CD14-positive monocyte (primary cell): ENCODE measurements at regions not wholly inside any gene's neighbourhood (a gene's known extent, or its start where the extent isn't known, plus 50 kb on each side); places are given as distances from the start of the nearest gene placed in this dataset.

Experiments
- DNase-seq, 3 donors: peaks; one replicate each; pipeline ENCODE4 v3.0.0-alpha.2; 2011 to 2022
- H2AFZ ChIP-seq: 2 replicates; pipeline ENCODE4 v1.6.0; 2012; ENCODE audit warnings: mild to moderate bottlenecking, low read depth, low read length, inconsistent platforms; ENCODE audit not compliant: insufficient read depth, poor library complexity, severe bottlenecking
- H3K27ac ChIP-seq, 2 donors: 1 replicate in 1 of 2; 2 replicates in 1 of 2; pipeline ENCODE4 v1.5.1; 2012 to 2013; ENCODE audit warnings: low read length in 2 of 2, control low read depth in 1 of 2, inconsistent platforms in 1 of 2, low read depth in 1 of 2, mild to moderate bottlenecking in 1 of 2
- H3K27me3 ChIP-seq, 2 donors: one replicate each; pipeline versions ENCODE4 v1.6.0 to v1.6.1; 2011 to 2013; ENCODE audit warnings: low read length in 2 of 2; ENCODE audit not compliant: control insufficient read depth in 2 of 2, insufficient read depth in 2 of 2
- H3K36me3 ChIP-seq, 2 donors: replicated peaks in 1 of 2; 1 replicate in 1 of 2; 2 replicates in 1 of 2; pipeline versions ENCODE4 v1.5.1 to v1.6.1; 2012 to 2013; ENCODE audit warnings: low read length in 2 of 2, control low read depth in 1 of 2, inconsistent platforms in 1 of 2, mild to moderate bottlenecking in 1 of 2; ENCODE audit not compliant: insufficient read depth in 2 of 2, control insufficient read depth in 1 of 2
- H3K4me1 ChIP-seq, 2 donors: 1 replicate in 1 of 2; 2 replicates in 1 of 2; pipeline versions ENCODE4 v1.5.1 to v1.6.1; 2012 to 2013; ENCODE audit warnings: low read length in 2 of 2, control low read depth in 1 of 2, inconsistent platforms in 1 of 2, mild to moderate bottlenecking in 1 of 2, moderate library complexity in 1 of 2; ENCODE audit not compliant: insufficient read depth in 2 of 2, control insufficient read depth in 1 of 2
- H3K4me2 ChIP-seq: replicated peaks from 2 replicates; pipeline ENCODE3; 2012; ENCODE audit warnings: low read length, moderate library complexity, mild to moderate bottlenecking; ENCODE audit not compliant: poor library complexity, severe bottlenecking; ENCODE audit errors: extremely low read depth
- H3K4me3 ChIP-seq, 3 experiments: fragments of 200-600 bp in 1 of 3; sonication (generic) in 1 of 3; replicated peaks in 1 of 3; 1 replicate in 2 of 3; 2 replicates in 1 of 3; pipeline ENCODE4 v1.5.1; 2011 to 2013; ENCODE audit warnings: low read length in 3 of 3, mild to moderate bottlenecking in 3 of 3, control low read depth in 2 of 3, low read depth in 2 of 3, inconsistent platforms in 1 of 3, moderate library complexity in 1 of 3
- H3K79me2 ChIP-seq: 2 replicates; pipeline ENCODE4 v1.6.0; 2012; ENCODE audit warnings: mild to moderate bottlenecking, control low read depth, inconsistent platforms, low read length, moderate library complexity; ENCODE audit not compliant: insufficient read depth
- H3K9ac ChIP-seq: 2 replicates; pipeline ENCODE4 v1.6.0; 2017; ENCODE audit warnings: low read length, mild to moderate bottlenecking; ENCODE audit not compliant: insufficient read depth, poor library complexity, severe bottlenecking
- H3K9me3 ChIP-seq, 2 donors: replicated peaks in 1 of 2; 1 replicate in 1 of 2; 2 replicates in 1 of 2; pipeline versions ENCODE4 v1.5.1 to v1.6.1; 2012 to 2013; ENCODE audit warnings: low read length in 2 of 2, control low read depth in 1 of 2; ENCODE audit not compliant: control insufficient read depth in 1 of 2, insufficient read depth in 1 of 2
- H4K20me1 ChIP-seq: 2 replicates; pipeline ENCODE4 v1.6.0; 2012; ENCODE audit warnings: mild to moderate bottlenecking, low read length, control low read depth, moderate library complexity; ENCODE audit not compliant: insufficient read depth
- H3K27ac Mint-ChIP-seq, 7 donors: one replicate each; pipeline ENCODE4 v1.8.0; 2020; ENCODE audit warnings: mild to moderate bottlenecking in 7 of 7, mixed read lengths in 7 of 7, moderate library complexity in 6 of 7, inconsistent platforms in 2 of 7
- H3K27me3 Mint-ChIP-seq, 3 donors: one replicate each; pipeline ENCODE4 v1.8.0; 2021 to 2022; ENCODE audit warnings: low read depth in 3 of 3, mild to moderate bottlenecking in 3 of 3, mixed read lengths in 3 of 3, moderate library complexity in 3 of 3, inconsistent platforms in 1 of 3
- H3K36me3 Mint-ChIP-seq, 2 donors: one replicate each; pipeline ENCODE4 v1.8.0; 2020; ENCODE audit warnings: mixed read lengths in 2 of 2, inconsistent platforms in 1 of 2, mild to moderate bottlenecking in 1 of 2
- H3K4me1 Mint-ChIP-seq: one replicate; pipeline ENCODE4 v1.8.0; 2020; ENCODE audit warnings: mild to moderate bottlenecking, mixed read lengths
- H3K4me3 Mint-ChIP-seq, 2 donors: one replicate each; pipeline ENCODE4 v1.8.0; 2020; ENCODE audit warnings: mild to moderate bottlenecking in 2 of 2, mixed read lengths in 2 of 2, moderate library complexity in 1 of 2
- H3K9me3 Mint-ChIP-seq, 7 donors: one replicate each; pipeline ENCODE4 v1.8.0; 2020 to 2022; ENCODE audit warnings: mixed read lengths in 7 of 7, mild to moderate bottlenecking in 6 of 7, moderate library complexity in 6 of 7, inconsistent platforms in 2 of 7
- CTCF ChIP-seq: fragments of 200-600 bp; IDR thresholded peaks from one replicate; pipeline ENCODE4 v1.8.0; 2022; ENCODE audit warnings: antibody characterized with exemption, mild to moderate bottlenecking
- WGBS: methylation state at CpG from one replicate; pipeline ENCODE4 v1.1.5; 2013; ENCODE audit warnings: missing lambda C conversion rate; ENCODE audit not compliant: insufficient coverage; 5-methylcytosine and 5-hydroxymethylcytosine counted together
- intact Hi-C, 2 donors: fragments of 100-400 bp; cut with micrococcal nuclease; formaldehyde crosslinking; loops; one replicate each; pipeline versions ENCODE4 v1.15.0 to v1.15.1; 2023

- H3K9me3 Mint-ChIP-seq = peaks cover 0 to 4% (median 0%) of the 10 kb centered on the region in 7 donors
- no peaks in the 10 kb centered on the region for H3K4me1 Mint-ChIP-seq
- peaks cover 0 to 2% (median 1%) of the 10 kb centered on the region in 3 donors for H3K27me3 Mint-ChIP-seq
- no peak overlapping the region for H3K4me2 ChIP-seq
- H3K36me3 ChIP-seq = no peaks in the 10 kb centered on the region
- H3K27ac Mint-ChIP-seq = no peak overlapping the region
- no peaks in the 10 kb centered on the region for H3K36me3 Mint-ChIP-seq
- H3K9me3 ChIP-seq = no peaks in the 10 kb centered on the region
- no peak overlapping the region for H3K9ac ChIP-seq
- no peaks in the 10 kb centered on the region for H4K20me1 ChIP-seq
- H3K4me1 ChIP-seq = no peaks in the 10 kb centered on the region
- TF ChIP-seq CTCF = no peak
- no peak overlapping the region for H3K27ac ChIP-seq
- no peak overlapping the region for H3K4me3 Mint-ChIP-seq
- DNase-seq = no peak
- H3K79me2 ChIP-seq = no peaks in the 10 kb centered on the region
- H2AFZ ChIP-seq = no peak overlapping the region
- 91% methylated on average over 4 of the region's 4 CpGs for WGBS
- H3K4me3 ChIP-seq = no peak overlapping the region
- intact Hi-C loops = no loop called here
- no peaks in the 10 kb centered on the region for H3K27me3 ChIP-seq
These were observed 61.9 kb upstream of the ELOVL6 start for GRCh38 chr4:110260299-110260698.

- H4K20me1 ChIP-seq = no peaks in the 10 kb centered on the region
- H2AFZ ChIP-seq = no peak overlapping the region
- H3K4me1 ChIP-seq = no peaks in the 10 kb centered on the region
- Mint-ChIP-seq H3K27ac (no peak overlapping the region), H3K27me3 (peaks cover 0 to 10% (median 2%) of the 10 kb centered on the region in 3 donors), H3K4me1 (no peaks in the 10 kb centered on the region), H3K9me3 (peaks cover 0 to 11% (median 0%) of the 10 kb centered on the region in 7 donors), H3K36me3 (no peaks in the 10 kb centered on the region), H3K4me3 (no peak overlapping the region)
- no peaks in the 10 kb centered on the region for H3K36me3 ChIP-seq
- H3K9ac ChIP-seq = no peak overlapping the region
- no peaks in the 10 kb centered on the region for H3K79me2 ChIP-seq
- WGBS = 79% methylated on average over 4 of the region's 5 CpGs
- DNase-seq = no peak
- H3K4me3 ChIP-seq = no peak overlapping the region
- H3K27me3 ChIP-seq = no peaks in the 10 kb centered on the region
- TF ChIP-seq CTCF = no peak
- H3K9me3 ChIP-seq = no peaks in the 10 kb centered on the region
- no peak overlapping the region for H3K4me2 ChIP-seq
- intact Hi-C loops = no loop called here
- no peak overlapping the region for H3K27ac ChIP-seq
These were observed 51.6 kb upstream of the ELOVL6 start for GRCh38 chr4:110250023-110250387.
